ENCODE measurements at regions not wholly inside any gene's neighbourhood (a gene's known extent, or its start where the extent isn't known, plus 50 kb on each side); places are given as distances from the start of the nearest gene placed in this dataset.

DNA sequence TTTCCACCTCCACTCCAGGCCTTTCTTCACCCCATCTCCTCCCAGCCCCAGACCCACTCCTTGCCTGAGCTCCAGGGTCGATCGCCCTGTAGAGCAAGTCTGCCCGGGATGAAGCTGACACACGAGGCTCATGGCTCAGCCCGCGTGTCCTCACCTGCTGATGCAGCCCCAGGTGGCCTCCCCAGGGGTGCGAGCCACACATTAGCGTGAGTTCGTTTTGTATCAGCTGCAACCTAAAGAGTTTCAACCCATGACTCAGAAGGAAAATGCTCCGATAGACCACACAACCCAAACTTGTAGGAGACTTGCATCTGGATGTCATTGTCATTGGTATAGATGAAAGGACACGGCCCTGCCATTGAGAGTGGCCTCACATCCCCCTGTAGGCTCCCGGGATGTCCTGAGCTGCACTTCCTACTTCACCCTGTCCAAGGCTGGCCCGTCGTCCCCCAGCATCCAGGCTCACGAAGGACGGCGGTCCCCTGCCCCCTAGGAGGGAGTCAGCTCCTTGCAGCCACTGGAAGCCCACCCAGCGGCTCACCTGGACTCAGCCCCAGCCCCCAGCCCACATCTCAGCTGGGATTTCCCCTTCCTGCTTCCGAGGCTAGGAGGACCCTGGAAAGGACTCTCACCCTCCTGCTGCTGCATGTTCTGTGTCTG lies 97.7 kb downstream of the HTR5A start:
- TF ChIP-seq EZH2 (IDR thresholded peaks at IDR 0.05; ENCODE audit: low read depth) = no peak
- no peak for TF ChIP-seq CTCF (conservative IDR thresholded peaks at IDR 0.05)
